Chondrocyte (in vitro differentiated cells): ENCODE measurements at regions not wholly inside any gene's neighbourhood (a gene's known extent, or its start where the extent isn't known, plus 50 kb on each side); places are given as distances from the start of the nearest gene placed in this dataset.
A peak's percentile ranks its signal among the peaks of the same experiment; 100 is the strongest.

ENCODE experiments used
- DNase-seq: peaks from one replicate; pipeline ENCODE4 v3.0.0; 2021; ENCODE audit warnings: mixed read lengths, low spot score
- H3K27ac Mint-ChIP-seq: one replicate; pipeline ENCODE4 v1.8.0; 2021; ENCODE audit warnings: mild to moderate bottlenecking, moderate library complexity, mixed read lengths; ENCODE audit not compliant: unreplicated experiment
- H3K27me3 Mint-ChIP-seq: 2 replicates; pipeline ENCODE4 v1.8.0; 2021; ENCODE audit warnings: low read depth, mixed read lengths
- H3K36me3 Mint-ChIP-seq: 2 replicates; pipeline ENCODE4 v1.8.0; 2021; ENCODE audit warnings: low read depth, mixed read lengths
- H3K4me1 Mint-ChIP-seq: 2 replicates; pipeline ENCODE4 v1.8.0; 2021; ENCODE audit warnings: low read depth, mild to moderate bottlenecking, mixed read lengths
- H3K4me3 Mint-ChIP-seq: one replicate; pipeline ENCODE4 v1.8.0; 2021; ENCODE audit warnings: mild to moderate bottlenecking, moderate library complexity, mixed read lengths; ENCODE audit not compliant: unreplicated experiment
- H3K9me3 Mint-ChIP-seq: 2 replicates; pipeline ENCODE4 v1.8.0; 2021; ENCODE audit warnings: low read depth, mixed read lengths
- CTCF ChIP-seq: fragments of 200-600 bp; sonication (generic); IDR thresholded peaks from 2 replicates; pipeline ENCODE4 v1.5.0; 2021; ENCODE audit warnings: antibody characterized with exemption, mild to moderate bottlenecking, moderate library complexity

- no peaks in the 10 kb centered on the region for H3K27me3 Mint-ChIP-seq
- no peak for DNase-seq
- H3K9me3 Mint-ChIP-seq: no peaks in the 10 kb centered on the region
- TF ChIP-seq CTCF: no peak
- no peak overlapping the region for H3K27ac Mint-ChIP-seq
- H3K36me3 Mint-ChIP-seq: no peaks in the 10 kb centered on the region
- peaks cover 12% of the 10 kb centered on the region for H3K4me1 Mint-ChIP-seq
- no peak overlapping the region for H3K4me3 Mint-ChIP-seq
Measured at GRCh38 chr11:131095511-131096185, 179.4 kb upstream of the SNX19 start.

- H3K36me3 Mint-ChIP-seq: no peaks in the 10 kb centered on the region
- H3K4me1 Mint-ChIP-seq: peaks cover 12% of the 10 kb centered on the region
- no peak overlapping the region for H3K27ac Mint-ChIP-seq
- H3K27me3 Mint-ChIP-seq: no peaks in the 10 kb centered on the region
- DNase-seq: no peak
- TF ChIP-seq CTCF: no peak
- no peaks in the 10 kb centered on the region for H3K9me3 Mint-ChIP-seq
- no peak overlapping the region for H3K4me3 Mint-ChIP-seq
Measured at GRCh38 chr11:131099013-131099412, 182.7 kb upstream of the SNX19 start.

- no peak for DNase-seq
- Mint-ChIP-seq H3K27ac (no peak overlapping the region), H3K36me3 (no peaks in the 10 kb centered on the region), H3K4me3 (no peak overlapping the region), H3K4me1 (peaks cover 12% of the 10 kb centered on the region), H3K9me3 (no peaks in the 10 kb centered on the region), H3K27me3 (no peaks in the 10 kb centered on the region)
- no peak for TF ChIP-seq CTCF
Measured at GRCh38 chr11:131099746-131100145, 183.5 kb upstream of the SNX19 start.

- H3K36me3 Mint-ChIP-seq: no peaks in the 10 kb centered on the region
- H3K4me1 Mint-ChIP-seq: peaks cover 14% of the 10 kb centered on the region
- H3K27me3 Mint-ChIP-seq: no peaks in the 10 kb centered on the region
- H3K9me3 Mint-ChIP-seq: no peaks in the 10 kb centered on the region
- no peak overlapping the region for H3K27ac Mint-ChIP-seq
- no peak for TF ChIP-seq CTCF
- H3K4me3 Mint-ChIP-seq: no peak overlapping the region
- DNase-seq: no peak
Measured at GRCh38 chr11:131108760-131109159, 192.5 kb upstream of the SNX19 start.

GRCh38 chr11:131109257-131109656, 193.0 kb upstream of the SNX19 start:
- no peaks in the 10 kb centered on the region for H3K9me3 Mint-ChIP-seq
- no peak for DNase-seq
- peaks cover 14% of the 10 kb centered on the region for H3K4me1 Mint-ChIP-seq
- TF ChIP-seq CTCF: no peak
- no peaks in the 10 kb centered on the region for H3K36me3 Mint-ChIP-seq
- H3K27me3 Mint-ChIP-seq: no peaks in the 10 kb centered on the region
- no peak overlapping the region for H3K4me3 Mint-ChIP-seq
- peak overlapping the region; percentile 60 for H3K27ac Mint-ChIP-seq
